HepG2 (cell line): ENCODE measurements at regions not wholly inside any gene's neighbourhood (a gene's known extent, or its start where the extent isn't known, plus 50 kb on each side); places are given as distances from the start of the nearest gene placed in this dataset.

ENCODE experiments used
- ATM ChIP-seq: fragments of 450-650 bp; IDR thresholded peaks from 2 replicates; pipeline ENCODE4 v1.7.1; 2017; ENCODE audit warnings: mild to moderate bottlenecking, borderline replicate concordance
- KLF6 ChIP-seq: IDR thresholded peaks from 2 replicates; pipeline ENCODE4 v1.8.0; 2016; ENCODE audit warnings: missing biosample characterization, missing genetic modification reagents
- NBN ChIP-seq: fragments of 450-650 bp; conservative IDR thresholded peaks from 2 replicates; pipeline ENCODE4 v1.6.1; 2017
- SRY ChIP-seq: sonication (generic); formaldehyde crosslinking; IDR thresholded peaks from 2 replicates; pipeline ENCODE4 v1.8.0; 2022; ENCODE audit warnings: mild to moderate bottlenecking, missing genetic modification reagents
- ZBTB38 ChIP-seq: sonication (generic); formaldehyde crosslinking; IDR thresholded peaks from 2 replicates; pipeline ENCODE4 v1.5.1; 2020; ENCODE audit warnings: mild to moderate bottlenecking, missing genetic modification reagents
- TF ChIP-seq, protein P1 (sequence below): sonication (generic); formaldehyde crosslinking; IDR thresholded peaks from 2 replicates; pipeline ENCODE4 v1.5.0; 2020; ENCODE audit warnings: mild to moderate bottlenecking, missing genetic modification reagents, borderline replicate concordance
- TF ChIP-seq, protein P2 (sequence below): sonication (generic); formaldehyde crosslinking; IDR thresholded peaks from 2 replicates; pipeline ENCODE4 v1.4.0; 2020; ENCODE audit warnings: mild to moderate bottlenecking, missing genetic modification reagents
- TF ChIP-seq, protein P3 (sequence below): sonication (generic); formaldehyde crosslinking; IDR thresholded peaks from 2 replicates; pipeline ENCODE4 v1.8.0; 2022; ENCODE audit warnings: missing genetic modification reagents, mild to moderate bottlenecking, inconsistent platforms, borderline replicate concordance

DNA sequence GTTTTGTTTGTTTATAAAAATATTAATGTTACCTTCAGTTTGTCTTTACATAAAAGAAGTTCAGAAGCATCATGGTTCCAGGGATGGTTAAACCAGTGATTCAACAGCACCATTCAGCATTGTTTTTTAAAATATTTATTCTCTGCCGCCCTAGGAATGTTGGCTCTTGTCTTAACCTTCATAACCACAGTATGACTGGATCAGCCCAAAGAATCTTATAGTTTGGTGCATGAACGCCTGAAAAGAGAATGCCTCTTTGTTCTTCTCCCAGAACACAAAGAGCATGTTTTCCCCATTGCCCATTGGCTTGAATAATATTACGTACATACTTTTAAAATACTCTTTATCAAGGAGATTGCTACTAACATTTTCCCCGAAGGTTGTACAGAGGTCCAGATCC is 413.4 kb downstream of the ANXA1 start (continued):
- TF ChIP-seq, protein P1, sequence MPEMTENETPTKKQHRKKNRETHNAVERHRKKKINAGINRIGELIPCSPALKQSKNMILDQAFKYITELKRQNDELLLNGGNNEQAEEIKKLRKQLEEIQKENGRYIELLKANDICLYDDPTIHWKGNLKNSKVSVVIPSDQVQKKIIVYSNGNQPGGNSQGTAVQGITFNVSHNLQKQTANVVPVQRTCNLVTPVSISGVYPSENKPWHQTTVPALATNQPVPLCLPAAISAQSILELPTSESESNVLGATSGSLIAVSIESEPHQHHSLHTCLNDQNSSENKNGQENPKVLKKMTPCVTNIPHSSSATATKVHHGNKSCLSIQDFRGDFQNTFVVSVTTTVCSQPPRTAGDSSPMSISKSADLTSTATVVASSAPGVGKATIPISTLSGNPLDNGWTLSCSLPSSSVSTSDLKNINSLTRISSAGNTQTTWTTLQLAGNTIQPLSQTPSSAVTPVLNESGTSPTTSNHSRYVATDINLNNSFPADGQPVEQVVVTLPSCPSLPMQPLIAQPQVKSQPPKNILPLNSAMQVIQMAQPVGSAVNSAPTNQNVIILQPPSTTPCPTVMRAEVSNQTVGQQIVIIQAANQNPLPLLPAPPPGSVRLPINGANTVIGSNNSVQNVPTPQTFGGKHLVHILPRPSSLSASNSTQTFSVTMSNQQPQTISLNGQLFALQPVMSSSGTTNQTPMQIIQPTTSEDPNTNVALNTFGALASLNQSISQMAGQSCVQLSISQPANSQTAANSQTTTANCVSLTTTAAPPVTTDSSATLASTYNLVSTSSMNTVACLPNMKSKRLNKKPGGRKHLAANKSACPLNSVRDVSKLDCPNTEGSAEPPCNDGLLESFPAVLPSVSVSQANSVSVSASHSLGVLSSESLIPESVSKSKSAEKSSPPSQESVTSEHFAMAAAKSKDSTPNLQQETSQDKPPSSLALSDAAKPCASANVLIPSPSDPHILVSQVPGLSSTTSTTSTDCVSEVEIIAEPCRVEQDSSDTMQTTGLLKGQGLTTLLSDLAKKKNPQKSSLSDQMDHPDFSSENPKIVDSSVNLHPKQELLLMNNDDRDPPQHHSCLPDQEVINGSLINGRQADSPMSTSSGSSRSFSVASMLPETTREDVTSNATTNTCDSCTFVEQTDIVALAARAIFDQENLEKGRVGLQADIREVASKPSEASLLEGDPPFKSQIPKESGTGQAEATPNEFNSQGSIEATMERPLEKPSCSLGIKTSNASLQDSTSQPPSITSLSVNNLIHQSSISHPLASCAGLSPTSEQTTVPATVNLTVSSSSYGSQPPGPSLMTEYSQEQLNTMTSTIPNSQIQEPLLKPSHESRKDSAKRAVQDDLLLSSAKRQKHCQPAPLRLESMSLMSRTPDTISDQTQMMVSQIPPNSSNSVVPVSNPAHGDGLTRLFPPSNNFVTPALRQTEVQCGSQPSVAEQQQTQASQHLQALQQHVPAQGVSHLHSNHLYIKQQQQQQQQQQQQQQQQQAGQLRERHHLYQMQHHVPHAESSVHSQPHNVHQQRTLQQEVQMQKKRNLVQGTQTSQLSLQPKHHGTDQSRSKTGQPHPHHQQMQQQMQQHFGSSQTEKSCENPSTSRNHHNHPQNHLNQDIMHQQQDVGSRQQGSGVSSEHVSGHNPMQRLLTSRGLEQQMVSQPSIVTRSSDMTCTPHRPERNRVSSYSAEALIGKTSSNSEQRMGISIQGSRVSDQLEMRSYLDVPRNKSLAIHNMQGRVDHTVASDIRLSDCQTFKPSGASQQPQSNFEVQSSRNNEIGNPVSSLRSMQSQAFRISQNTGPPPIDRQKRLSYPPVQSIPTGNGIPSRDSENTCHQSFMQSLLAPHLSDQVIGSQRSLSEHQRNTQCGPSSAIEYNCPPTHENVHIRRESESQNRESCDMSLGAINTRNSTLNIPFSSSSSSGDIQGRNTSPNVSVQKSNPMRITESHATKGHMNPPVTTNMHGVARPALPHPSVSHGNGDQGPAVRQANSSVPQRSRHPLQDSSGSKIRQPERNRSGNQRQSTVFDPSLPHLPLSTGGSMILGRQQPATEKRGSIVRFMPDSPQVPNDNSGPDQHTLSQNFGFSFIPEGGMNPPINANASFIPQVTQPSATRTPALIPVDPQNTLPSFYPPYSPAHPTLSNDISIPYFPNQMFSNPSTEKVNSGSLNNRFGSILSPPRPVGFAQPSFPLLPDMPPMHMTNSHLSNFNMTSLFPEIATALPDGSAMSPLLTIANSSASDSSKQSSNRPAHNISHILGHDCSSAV (CRISPR knock-in tag), result no peak
- TF ChIP-seq, protein P2, sequence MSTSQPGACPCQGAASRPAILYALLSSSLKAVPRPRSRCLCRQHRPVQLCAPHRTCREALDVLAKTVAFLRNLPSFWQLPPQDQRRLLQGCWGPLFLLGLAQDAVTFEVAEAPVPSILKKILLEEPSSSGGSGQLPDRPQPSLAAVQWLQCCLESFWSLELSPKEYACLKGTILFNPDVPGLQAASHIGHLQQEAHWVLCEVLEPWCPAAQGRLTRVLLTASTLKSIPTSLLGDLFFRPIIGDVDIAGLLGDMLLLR (CRISPR knock-in tag), result no peak
- no peak for TF ChIP-seq ATM
- TF ChIP-seq, protein P3, sequence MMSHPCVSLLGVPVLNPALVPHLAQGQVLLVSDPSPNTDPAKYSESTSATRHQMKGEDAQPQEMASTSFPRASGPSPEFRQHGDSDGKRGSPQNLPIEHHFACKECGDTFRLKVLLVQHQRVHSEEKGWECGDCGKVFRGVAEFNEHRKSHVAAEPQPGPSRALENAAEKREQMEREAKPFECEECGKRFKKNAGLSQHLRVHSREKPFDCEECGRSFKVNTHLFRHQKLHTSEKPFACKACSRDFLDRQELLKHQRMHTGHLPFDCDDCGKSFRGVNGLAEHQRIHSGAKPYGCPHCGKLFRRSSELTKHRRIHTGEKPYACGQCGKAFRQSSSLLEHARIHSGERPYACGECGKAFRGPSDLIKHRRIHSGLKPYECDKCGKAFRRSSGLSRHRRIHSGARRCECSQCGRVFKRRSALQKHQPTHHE (CRISPR knock-in tag), result no peak
- TF ChIP-seq SRY, result no peak
- TF ChIP-seq KLF6 (CRISPR knock-in tag), result no peak
- no peak for TF ChIP-seq ZBTB38
- TF ChIP-seq NBN, result no peak
